ENCODE measurements at regions not wholly inside any gene's neighbourhood (a gene's known extent, or its start where the extent isn't known, plus 50 kb on each side); places are given as distances from the start of the nearest gene placed in this dataset.

DNA sequence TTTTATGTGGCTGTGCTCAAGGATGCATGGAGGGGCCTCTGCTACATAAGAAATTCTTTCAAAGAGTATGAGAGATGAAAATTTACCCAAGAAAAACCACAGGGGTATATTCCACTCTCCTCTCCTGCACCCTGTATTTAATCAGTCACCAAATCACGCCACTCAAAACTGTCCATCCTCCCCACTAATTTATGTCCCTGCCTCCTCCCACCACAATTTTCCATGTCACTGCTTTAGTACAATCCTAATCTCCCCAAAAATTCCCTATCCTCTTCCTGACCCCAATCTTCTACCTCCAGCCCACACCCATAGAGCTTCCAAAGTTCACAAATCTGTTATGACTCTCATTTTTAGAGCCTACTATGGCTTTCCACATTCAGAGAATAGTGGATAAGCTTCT, 125.2 kb upstream of the CDH6 start:
- TF ChIP-seq, protein P1, sequence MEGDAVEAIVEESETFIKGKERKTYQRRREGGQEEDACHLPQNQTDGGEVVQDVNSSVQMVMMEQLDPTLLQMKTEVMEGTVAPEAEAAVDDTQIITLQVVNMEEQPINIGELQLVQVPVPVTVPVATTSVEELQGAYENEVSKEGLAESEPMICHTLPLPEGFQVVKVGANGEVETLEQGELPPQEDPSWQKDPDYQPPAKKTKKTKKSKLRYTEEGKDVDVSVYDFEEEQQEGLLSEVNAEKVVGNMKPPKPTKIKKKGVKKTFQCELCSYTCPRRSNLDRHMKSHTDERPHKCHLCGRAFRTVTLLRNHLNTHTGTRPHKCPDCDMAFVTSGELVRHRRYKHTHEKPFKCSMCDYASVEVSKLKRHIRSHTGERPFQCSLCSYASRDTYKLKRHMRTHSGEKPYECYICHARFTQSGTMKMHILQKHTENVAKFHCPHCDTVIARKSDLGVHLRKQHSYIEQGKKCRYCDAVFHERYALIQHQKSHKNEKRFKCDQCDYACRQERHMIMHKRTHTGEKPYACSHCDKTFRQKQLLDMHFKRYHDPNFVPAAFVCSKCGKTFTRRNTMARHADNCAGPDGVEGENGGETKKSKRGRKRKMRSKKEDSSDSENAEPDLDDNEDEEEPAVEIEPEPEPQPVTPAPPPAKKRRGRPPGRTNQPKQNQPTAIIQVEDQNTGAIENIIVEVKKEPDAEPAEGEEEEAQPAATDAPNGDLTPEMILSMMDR (IDR thresholded peaks at IDR 0.05; ENCODE audit: unreplicated experiment) = no peak
- CTCF ChIA-PET = no interaction called here
- H3K4me3 Mint-ChIP-seq (ENCODE audit: low read depth, unreplicated experiment) = no peak overlapping the region
- H3K27ac Mint-ChIP-seq (ENCODE audit: unreplicated experiment) = no peak overlapping the region
- no peak for DNase-seq
- intact Hi-C loops (cut with micrococcal nuclease; ENCODE audit: unreplicated experiment) = no loop called here
- H3K9me3 Mint-ChIP-seq (ENCODE audit: low read depth, unreplicated experiment) = peaks cover 6% of the 10 kb centered on the region
- no peaks in the 10 kb centered on the region for H3K27me3 Mint-ChIP-seq (ENCODE audit: unreplicated experiment)
- BruUV-seq (replicated peaks) = no TSS peak
- no peaks in the 10 kb centered on the region for H3K4me1 Mint-ChIP-seq (ENCODE audit: low read depth, unreplicated experiment)
- no peaks in the 10 kb centered on the region for H3K36me3 Mint-ChIP-seq (ENCODE audit: insufficient read depth, unreplicated experiment)

DNA sequence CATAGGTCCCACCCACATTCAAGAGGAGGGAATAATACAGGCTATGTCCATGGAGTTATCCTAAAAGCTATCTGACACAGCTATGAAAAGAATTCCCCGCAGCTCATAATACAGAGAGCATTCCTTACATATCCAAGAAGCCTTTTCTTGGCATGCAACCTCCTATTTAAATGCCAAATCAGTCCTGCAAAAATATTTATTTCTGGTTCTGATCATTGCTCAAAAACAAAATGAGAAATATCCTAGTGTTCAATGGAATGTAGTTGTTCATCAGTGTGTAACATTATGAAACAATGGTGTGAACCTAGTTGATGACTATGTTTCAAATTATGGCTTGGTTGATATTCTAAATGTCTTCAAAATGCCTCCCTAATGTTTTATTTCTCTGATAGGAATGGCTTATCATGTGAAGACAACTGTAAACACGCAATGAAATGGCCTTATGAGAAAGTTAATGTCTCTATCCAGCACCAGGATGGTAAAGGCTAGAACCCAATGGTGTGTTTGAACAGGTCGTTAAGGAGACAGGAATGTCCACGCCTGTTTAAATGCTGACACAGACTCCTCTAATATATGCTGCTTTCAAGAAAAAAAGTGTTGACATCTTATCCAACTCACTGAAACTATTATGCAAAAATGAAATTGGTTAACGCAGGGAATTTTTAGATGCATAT, 126.7 kb upstream of the CDH6 start:
- H3K4me3 Mint-ChIP-seq (ENCODE audit: low read depth, unreplicated experiment) = no peak overlapping the region
- CTCF ChIA-PET = no interaction called here
- no peak overlapping the region for H3K27ac Mint-ChIP-seq (ENCODE audit: unreplicated experiment)
- intact Hi-C loops (cut with micrococcal nuclease; ENCODE audit: unreplicated experiment) = no loop called here
- no peaks in the 10 kb centered on the region for H3K36me3 Mint-ChIP-seq (ENCODE audit: insufficient read depth, unreplicated experiment)
- no TSS peak for BruUV-seq (replicated peaks)
- TF ChIP-seq, protein P1 (IDR thresholded peaks at IDR 0.05; ENCODE audit: unreplicated experiment) = no peak
- H3K9me3 Mint-ChIP-seq (ENCODE audit: low read depth, unreplicated experiment) = peaks cover 10% of the 10 kb centered on the region
- DNase-seq = no peak
- H3K4me1 Mint-ChIP-seq (ENCODE audit: low read depth, unreplicated experiment) = no peaks in the 10 kb centered on the region
- no peaks in the 10 kb centered on the region for H3K27me3 Mint-ChIP-seq (ENCODE audit: unreplicated experiment)

- TF ChIP-seq, protein P1 (IDR thresholded peaks at IDR 0.05; ENCODE audit: unreplicated experiment) = no peak
- intact Hi-C loops (cut with micrococcal nuclease; ENCODE audit: unreplicated experiment) = no loop called here
- Mint-ChIP-seq H3K27ac (ENCODE audit: unreplicated experiment) (no peak overlapping the region), H3K36me3 (ENCODE audit: insufficient read depth, unreplicated experiment) (no peaks in the 10 kb centered on the region), H3K4me3 (ENCODE audit: low read depth, unreplicated experiment) (no peak overlapping the region), H3K27me3 (ENCODE audit: unreplicated experiment) (no peaks in the 10 kb centered on the region), H3K4me1 (ENCODE audit: low read depth, unreplicated experiment) (no peaks in the 10 kb centered on the region), H3K9me3 (ENCODE audit: low read depth, unreplicated experiment) (peaks cover 15% of the 10 kb centered on the region)
- no TSS peak for BruUV-seq (replicated peaks)
- DNase-seq = no peak
- CTCF ChIA-PET = no interaction called here
These were observed 129.3 kb upstream of the CDH6 start for GRCh38 chr5:31064215-31064614.

- no TSS peak for BruUV-seq (replicated peaks)
- intact Hi-C loops (cut with micrococcal nuclease; ENCODE audit: unreplicated experiment) = no loop called here
- Mint-ChIP-seq H3K36me3 (ENCODE audit: insufficient read depth, unreplicated experiment) (no peaks in the 10 kb centered on the region), H3K27me3 (ENCODE audit: unreplicated experiment) (no peaks in the 10 kb centered on the region), H3K4me1 (ENCODE audit: low read depth, unreplicated experiment) (no peaks in the 10 kb centered on the region), H3K9me3 (ENCODE audit: low read depth, unreplicated experiment) (peaks cover 11% of the 10 kb centered on the region), H3K4me3 (ENCODE audit: low read depth, unreplicated experiment) (no peak overlapping the region), H3K27ac (ENCODE audit: unreplicated experiment) (no peak overlapping the region)
- TF ChIP-seq, protein P1 (IDR thresholded peaks at IDR 0.05; ENCODE audit: unreplicated experiment) = no peak
- DNase-seq = no peak
- CTCF ChIA-PET = no interaction called here
These were observed 130.4 kb upstream of the CDH6 start for GRCh38 chr5:31062902-31063580.
